HL-60 (cell line): ENCODE measurements at regions not wholly inside any gene's neighbourhood (a gene's known extent, or its start where the extent isn't known, plus 50 kb on each side); places are given as distances from the start of the nearest gene placed in this dataset.

Source experiments
- DNase-seq, 2 experiments: peaks; one replicate each; pipeline ENCODE4 v3.0.0-alpha.2; 2010 to 2020; ENCODE audit warnings: low read depth in 1 of 2, low spot score in 1 of 2
- H3K27ac ChIP-seq: fragments of 250-450 bp; sonication (Bioruptor Pico); replicated peaks from 2 replicates; pipeline ENCODE4 v1.5.1; 2020; ENCODE audit warnings: mild to moderate bottlenecking, moderate library complexity
- H3K27me3 ChIP-seq: fragments of 250-450 bp; sonication (Bioruptor Pico); 2 replicates; pipeline ENCODE4 v1.5.1; 2021; ENCODE audit warnings: mild to moderate bottlenecking, moderate library complexity; ENCODE audit not compliant: insufficient read depth, poor library complexity, severe bottlenecking
- H3K4me3 ChIP-seq: replicated peaks from 2 replicates; pipeline ENCODE4 v1.5.1; 2011; ENCODE audit warnings: mild to moderate bottlenecking, control low read depth, low read length; ENCODE audit not compliant: insufficient read depth
- GABPA ChIP-seq: IDR thresholded peaks from 2 replicates; pipeline ENCODE4 v1.6.1; 2012; ENCODE audit warnings: low read depth
- POLR2AphosphoS5 ChIP-seq: IDR thresholded peaks from 2 replicates; pipeline ENCODE4 v1.6.1; 2012; ENCODE audit warnings: low read depth
- SPI1 ChIP-seq: IDR thresholded peaks from 2 replicates; pipeline ENCODE4 v1.6.1; 2012; ENCODE audit warnings: low read depth, mild to moderate bottlenecking, borderline replicate concordance
- TF ChIP-seq, protein P1 (sequence below): IDR thresholded peaks from 2 replicates; pipeline ENCODE4 v1.6.1; 2012; ENCODE audit warnings: low read depth; ENCODE audit not compliant: insufficient replicate concordance
- TF ChIP-seq, protein P2 (sequence below): IDR thresholded peaks from one replicate; pipeline ENCODE4 v1.5.1; 2011; ENCODE audit warnings: low read length, control low read depth, inconsistent platforms; ENCODE audit not compliant: insufficient read depth

DNA sequence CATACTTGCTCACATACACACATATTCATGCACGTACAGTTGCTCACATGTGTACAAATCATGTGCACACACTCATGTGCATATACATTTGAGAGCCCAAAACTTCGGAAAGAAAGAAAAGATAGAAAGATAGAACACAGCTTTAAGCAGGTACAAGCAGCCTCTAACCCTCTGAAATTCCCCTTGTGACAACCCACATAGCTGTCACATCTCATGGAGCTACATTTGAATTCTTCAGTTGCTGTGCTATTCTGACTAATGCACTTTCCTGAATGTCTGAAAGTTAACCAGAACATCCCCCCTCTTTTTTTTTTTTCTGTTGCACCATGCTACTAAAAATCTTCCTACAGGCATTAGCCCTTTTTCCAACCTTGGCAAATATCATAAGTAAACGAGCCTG, 51.9 kb upstream of the KCNA5 start:
- Histone ChIP-seq H3K27me3 (peaks cover 2% of the 10 kb centered on the region), H3K27ac (no peak overlapping the region), H3K4me3 (no peak overlapping the region)
- no peak for DNase-seq
- TF ChIP-seq, protein P1, sequence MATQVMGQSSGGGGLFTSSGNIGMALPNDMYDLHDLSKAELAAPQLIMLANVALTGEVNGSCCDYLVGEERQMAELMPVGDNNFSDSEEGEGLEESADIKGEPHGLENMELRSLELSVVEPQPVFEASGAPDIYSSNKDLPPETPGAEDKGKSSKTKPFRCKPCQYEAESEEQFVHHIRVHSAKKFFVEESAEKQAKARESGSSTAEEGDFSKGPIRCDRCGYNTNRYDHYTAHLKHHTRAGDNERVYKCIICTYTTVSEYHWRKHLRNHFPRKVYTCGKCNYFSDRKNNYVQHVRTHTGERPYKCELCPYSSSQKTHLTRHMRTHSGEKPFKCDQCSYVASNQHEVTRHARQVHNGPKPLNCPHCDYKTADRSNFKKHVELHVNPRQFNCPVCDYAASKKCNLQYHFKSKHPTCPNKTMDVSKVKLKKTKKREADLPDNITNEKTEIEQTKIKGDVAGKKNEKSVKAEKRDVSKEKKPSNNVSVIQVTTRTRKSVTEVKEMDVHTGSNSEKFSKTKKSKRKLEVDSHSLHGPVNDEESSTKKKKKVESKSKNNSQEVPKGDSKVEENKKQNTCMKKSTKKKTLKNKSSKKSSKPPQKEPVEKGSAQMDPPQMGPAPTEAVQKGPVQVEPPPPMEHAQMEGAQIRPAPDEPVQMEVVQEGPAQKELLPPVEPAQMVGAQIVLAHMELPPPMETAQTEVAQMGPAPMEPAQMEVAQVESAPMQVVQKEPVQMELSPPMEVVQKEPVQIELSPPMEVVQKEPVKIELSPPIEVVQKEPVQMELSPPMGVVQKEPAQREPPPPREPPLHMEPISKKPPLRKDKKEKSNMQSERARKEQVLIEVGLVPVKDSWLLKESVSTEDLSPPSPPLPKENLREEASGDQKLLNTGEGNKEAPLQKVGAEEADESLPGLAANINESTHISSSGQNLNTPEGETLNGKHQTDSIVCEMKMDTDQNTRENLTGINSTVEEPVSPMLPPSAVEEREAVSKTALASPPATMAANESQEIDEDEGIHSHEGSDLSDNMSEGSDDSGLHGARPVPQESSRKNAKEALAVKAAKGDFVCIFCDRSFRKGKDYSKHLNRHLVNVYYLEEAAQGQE = no peak
- TF ChIP-seq, protein P2, sequence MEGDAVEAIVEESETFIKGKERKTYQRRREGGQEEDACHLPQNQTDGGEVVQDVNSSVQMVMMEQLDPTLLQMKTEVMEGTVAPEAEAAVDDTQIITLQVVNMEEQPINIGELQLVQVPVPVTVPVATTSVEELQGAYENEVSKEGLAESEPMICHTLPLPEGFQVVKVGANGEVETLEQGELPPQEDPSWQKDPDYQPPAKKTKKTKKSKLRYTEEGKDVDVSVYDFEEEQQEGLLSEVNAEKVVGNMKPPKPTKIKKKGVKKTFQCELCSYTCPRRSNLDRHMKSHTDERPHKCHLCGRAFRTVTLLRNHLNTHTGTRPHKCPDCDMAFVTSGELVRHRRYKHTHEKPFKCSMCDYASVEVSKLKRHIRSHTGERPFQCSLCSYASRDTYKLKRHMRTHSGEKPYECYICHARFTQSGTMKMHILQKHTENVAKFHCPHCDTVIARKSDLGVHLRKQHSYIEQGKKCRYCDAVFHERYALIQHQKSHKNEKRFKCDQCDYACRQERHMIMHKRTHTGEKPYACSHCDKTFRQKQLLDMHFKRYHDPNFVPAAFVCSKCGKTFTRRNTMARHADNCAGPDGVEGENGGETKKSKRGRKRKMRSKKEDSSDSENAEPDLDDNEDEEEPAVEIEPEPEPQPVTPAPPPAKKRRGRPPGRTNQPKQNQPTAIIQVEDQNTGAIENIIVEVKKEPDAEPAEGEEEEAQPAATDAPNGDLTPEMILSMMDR = no peak
- TF ChIP-seq POLR2AphosphoS5 (no peak), SPI1 (no peak), GABPA (no peak)

DNA sequence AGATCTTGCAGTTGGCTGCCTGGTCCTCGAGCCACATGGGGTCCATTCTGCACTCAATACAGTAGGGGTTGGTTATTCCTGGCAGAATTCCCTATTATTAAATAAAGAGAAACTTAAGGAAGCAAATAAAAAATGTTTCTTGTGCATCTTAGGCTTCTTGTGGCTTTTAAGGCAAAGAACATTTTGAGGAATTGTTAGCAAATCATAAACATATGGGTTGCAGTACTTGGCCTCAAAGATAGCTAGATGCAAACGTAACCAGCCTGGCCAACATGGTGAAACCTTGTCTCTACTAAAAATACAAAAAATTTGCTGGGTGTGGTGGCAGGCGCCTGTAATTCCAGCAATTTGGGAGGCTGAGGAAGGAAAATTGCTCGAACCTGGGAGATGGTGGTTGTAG, 50.8 kb upstream of the KCNA5 start:
- Histone ChIP-seq H3K4me3 (no peak overlapping the region), H3K27me3 (peaks cover 2% of the 10 kb centered on the region), H3K27ac (no peak overlapping the region)
- TF ChIP-seq POLR2AphosphoS5 (no peak), GABPA (no peak), SPI1 (no peak)
- TF ChIP-seq, protein P1 = no peak
- TF ChIP-seq, protein P2 = no peak
- DNase-seq = no peak
